ENCODE measurements at regions not wholly inside any gene's neighbourhood (a gene's known extent, or its start where the extent isn't known, plus 50 kb on each side); places are given as distances from the start of the nearest gene placed in this dataset.

DNA sequence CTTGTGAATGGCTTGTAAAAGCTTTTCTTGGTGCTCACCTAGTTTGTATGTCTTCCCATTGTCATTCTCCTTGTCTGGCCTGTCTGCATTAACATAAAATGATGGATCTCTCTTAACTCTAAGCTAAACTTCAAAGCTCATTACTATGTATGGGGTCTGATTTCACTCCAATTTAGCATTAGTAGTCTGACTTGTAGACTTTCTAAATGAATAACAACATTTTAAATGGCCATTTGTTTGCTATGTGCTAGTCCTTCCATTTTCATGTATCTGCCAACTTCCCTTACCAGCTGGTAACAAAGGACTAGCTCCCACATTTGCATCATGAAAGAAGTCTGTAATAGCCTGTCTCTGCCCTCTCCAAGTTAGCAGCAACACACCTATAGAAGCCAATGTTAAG, 324.2 kb upstream of the RGPD4 start:
- CTCF ChIA-PET, result interaction anchor here (1.1 kb wide), 1 partner anchor 18 kb away, joined by 3 read pairs; no protein-coding TSS in a partner anchor
- POLR2A ChIA-PET, result no interaction called here
- TF ChIP-seq, protein P1, sequence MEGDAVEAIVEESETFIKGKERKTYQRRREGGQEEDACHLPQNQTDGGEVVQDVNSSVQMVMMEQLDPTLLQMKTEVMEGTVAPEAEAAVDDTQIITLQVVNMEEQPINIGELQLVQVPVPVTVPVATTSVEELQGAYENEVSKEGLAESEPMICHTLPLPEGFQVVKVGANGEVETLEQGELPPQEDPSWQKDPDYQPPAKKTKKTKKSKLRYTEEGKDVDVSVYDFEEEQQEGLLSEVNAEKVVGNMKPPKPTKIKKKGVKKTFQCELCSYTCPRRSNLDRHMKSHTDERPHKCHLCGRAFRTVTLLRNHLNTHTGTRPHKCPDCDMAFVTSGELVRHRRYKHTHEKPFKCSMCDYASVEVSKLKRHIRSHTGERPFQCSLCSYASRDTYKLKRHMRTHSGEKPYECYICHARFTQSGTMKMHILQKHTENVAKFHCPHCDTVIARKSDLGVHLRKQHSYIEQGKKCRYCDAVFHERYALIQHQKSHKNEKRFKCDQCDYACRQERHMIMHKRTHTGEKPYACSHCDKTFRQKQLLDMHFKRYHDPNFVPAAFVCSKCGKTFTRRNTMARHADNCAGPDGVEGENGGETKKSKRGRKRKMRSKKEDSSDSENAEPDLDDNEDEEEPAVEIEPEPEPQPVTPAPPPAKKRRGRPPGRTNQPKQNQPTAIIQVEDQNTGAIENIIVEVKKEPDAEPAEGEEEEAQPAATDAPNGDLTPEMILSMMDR (IDR thresholded peaks at IDR 0.05; ENCODE audit: insufficient read depth, low read depth, low read length), result no peak

GRCh38 chr2:107511970-107512789, 314.5 kb upstream of the RGPD4 start:
- Histone ChIP-seq H3K27me3 (ENCODE audit: control insufficient read depth, insufficient read depth, low read length) (no peaks in the 10 kb centered on the region), H3K4me3 (ENCODE audit: low read depth, low read length) (no peak overlapping the region), H3K36me3 (ENCODE audit: control insufficient read depth, insufficient read depth, low read length) (no peaks in the 10 kb centered on the region)
- ChIA-PET CTCF (no interaction called here), POLR2A (no interaction called here)
- DNase-seq (ENCODE audit: low read depth), result no peak
- TF ChIP-seq, protein P1 (IDR thresholded peaks at IDR 0.05; ENCODE audit: insufficient read depth, low read depth, low read length), result no peak

More for the DNA sequence above, 324.2 kb upstream of the RGPD4 start:
- H3K4me3 ChIP-seq (ENCODE audit: low read depth, low read length), result no peak overlapping the region
- no peak for DNase-seq (ENCODE audit: low read depth)
- H3K36me3 ChIP-seq (ENCODE audit: control insufficient read depth, insufficient read depth, low read length), result no peaks in the 10 kb centered on the region
- H3K27me3 ChIP-seq (ENCODE audit: control insufficient read depth, insufficient read depth, low read length), result no peaks in the 10 kb centered on the region

- TF ChIP-seq, protein P1 (IDR thresholded peaks at IDR 0.05; ENCODE audit: insufficient read depth, low read depth, low read length), result no peak
- H3K4me3 ChIP-seq (ENCODE audit: low read depth, low read length), result no peak overlapping the region
- POLR2A ChIA-PET, result no interaction called here
- no peaks in the 10 kb centered on the region for H3K27me3 ChIP-seq (ENCODE audit: control insufficient read depth, insufficient read depth, low read length)
- no peaks in the 10 kb centered on the region for H3K36me3 ChIP-seq (ENCODE audit: control insufficient read depth, insufficient read depth, low read length)
- no peak for DNase-seq (ENCODE audit: low read depth)
- CTCF ChIA-PET, result interaction anchor here (1.5 kb wide), 1 partner anchor 17 kb away, joined by 3 read pairs; no protein-coding TSS in a partner anchor
These were observed 301.3 kb upstream of the RGPD4 start for GRCh38 chr2:107525406-107525805.

DNA sequence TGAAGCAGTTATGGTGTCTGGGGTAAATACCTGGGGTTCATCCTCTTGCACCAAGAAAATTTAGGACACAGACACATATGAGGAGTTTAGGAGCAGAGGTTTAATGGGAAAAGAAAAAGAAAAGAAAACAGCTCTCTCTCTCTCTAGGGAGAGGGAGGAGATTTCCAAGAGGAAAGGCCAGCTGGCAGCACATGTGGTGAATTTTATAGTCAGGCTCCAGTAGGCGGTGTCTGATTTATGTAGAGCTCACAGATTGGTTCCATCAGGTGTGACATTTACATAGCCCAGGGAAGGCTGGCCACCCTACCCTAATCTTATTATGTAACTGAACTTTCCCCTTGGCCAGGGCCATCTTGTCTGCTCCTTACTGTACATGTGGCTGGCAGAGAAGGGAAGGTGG, 297.5 kb upstream of the RGPD4 start:
- CTCF ChIA-PET, result no interaction called here
- no peaks in the 10 kb centered on the region for H3K27me3 ChIP-seq (ENCODE audit: control insufficient read depth, insufficient read depth, low read length)
- no peak for DNase-seq (ENCODE audit: low read depth)
- POLR2A ChIA-PET, result no interaction called here
- no peaks in the 10 kb centered on the region for H3K36me3 ChIP-seq (ENCODE audit: control insufficient read depth, insufficient read depth, low read length)
- TF ChIP-seq, protein P1 (IDR thresholded peaks at IDR 0.05; ENCODE audit: insufficient read depth, low read depth, low read length), result no peak
- no peak overlapping the region for H3K4me3 ChIP-seq (ENCODE audit: low read depth, low read length)

- ChIA-PET POLR2A (no interaction called here), CTCF (no interaction called here)
- Histone ChIP-seq H3K4me3 (ENCODE audit: low read depth, low read length) (no peak overlapping the region), H3K36me3 (ENCODE audit: control insufficient read depth, insufficient read depth, low read length) (no peaks in the 10 kb centered on the region), H3K27me3 (ENCODE audit: control insufficient read depth, insufficient read depth, low read length) (no peaks in the 10 kb centered on the region)
- TF ChIP-seq, protein P1 (IDR thresholded peaks at IDR 0.05; ENCODE audit: insufficient read depth, low read depth, low read length), result no peak
- no peak for DNase-seq (ENCODE audit: low read depth)
These were observed 296.6 kb upstream of the RGPD4 start for GRCh38 chr2:107530046-107530445.
